ENCODE measurements at regions not wholly inside any gene's neighbourhood (a gene's known extent, or its start where the extent isn't known, plus 50 kb on each side); places are given as distances from the start of the nearest gene placed in this dataset.
"Not testable (repeated sequence)": the region's sequence is repeated elsewhere in the genome, so short reads cannot be mapped to it uniquely, and the experiment has no call there.

GRCh38 chr4:112086661-112087060, 58.6 kb upstream of the FAM241A start:
- TF ChIP-seq CREB3L1 (IDR thresholded peaks at IDR 0.05; ENCODE audit: borderline replicate concordance, low read depth); ZNF79 (CRISPR knock-in tag; IDR thresholded peaks at IDR 0.05; ENCODE audit: low read depth): not testable (repeated sequence)
